Central memory CD8-positive, alpha-beta T cell (primary cell): ENCODE measurements at regions not wholly inside any gene's neighbourhood (a gene's known extent, or its start where the extent isn't known, plus 50 kb on each side); places are given as distances from the start of the nearest gene placed in this dataset.
"Not testable (repeated sequence)": the region's sequence is repeated elsewhere in the genome, so short reads cannot be mapped to it uniquely, and the experiment has no call there.

Experiments used
- ATAC-seq: fragments of 150-1000 bp; cut with Tn5 transposase; replicated peaks from 2 replicates; pipeline ENCODE4 v1.10.0; 2022; ENCODE audit warnings: mild to moderate bottlenecking, moderate FRiP score, moderate number of reproducible peaks; ENCODE audit not compliant: poor library complexity, severe bottlenecking; ENCODE audit errors: extremely low read depth
- DNase-seq, 2 donors: peaks; one replicate each; pipeline ENCODE4 v3.0.0; 2021; ENCODE audit warnings: low spot score in 2 of 2
- H3K27ac Mint-ChIP-seq: one replicate; pipeline ENCODE4 v1.8.0; 2022; ENCODE audit warnings: low read depth, mild to moderate bottlenecking, moderate library complexity, mixed read lengths
- H3K27me3 Mint-ChIP-seq: one replicate; pipeline ENCODE4 v1.8.0; 2022; ENCODE audit warnings: mixed read lengths
- H3K36me3 Mint-ChIP-seq: one replicate; pipeline ENCODE4 v1.8.0; 2022; ENCODE audit warnings: mild to moderate bottlenecking, moderate library complexity, mixed read lengths; ENCODE audit not compliant: insufficient read depth
- H3K4me1 Mint-ChIP-seq: one replicate; pipeline ENCODE4 v1.8.0; 2022; ENCODE audit warnings: mixed read lengths
- H3K4me3 Mint-ChIP-seq: one replicate; pipeline ENCODE4 v1.8.0; 2022; ENCODE audit warnings: mild to moderate bottlenecking, moderate library complexity, mixed read lengths
- H3K9me3 Mint-ChIP-seq: one replicate; pipeline ENCODE4 v1.8.0; 2022; ENCODE audit warnings: mixed read lengths

DNA sequence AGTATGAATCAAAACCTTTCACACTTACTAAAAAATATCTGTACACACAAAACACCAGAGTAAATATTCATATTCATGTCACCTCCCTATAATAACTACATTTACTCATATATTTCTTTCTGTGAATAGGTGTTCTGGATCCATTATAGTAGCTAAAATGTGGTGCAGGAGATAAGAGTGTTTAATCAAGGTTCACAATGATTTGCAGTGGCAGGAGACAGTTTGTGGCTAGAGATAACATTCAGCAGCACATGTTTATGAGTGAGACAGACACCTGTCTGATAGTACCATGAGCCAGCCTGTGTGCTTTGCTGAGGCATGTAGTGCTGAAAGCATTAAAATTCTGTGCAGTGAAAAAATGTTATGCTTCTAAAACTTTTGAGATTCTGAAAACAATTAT is 410.3 kb downstream of the SRGAP2C start:
- no peak for DNase-seq
- ATAC-seq, result no peak
- Mint-ChIP-seq H3K4me1 (peaks cover 5% of the 10 kb centered on the region), H3K9me3 (no peaks in the 10 kb centered on the region), H3K4me3 (no peak overlapping the region), H3K27ac (no peak overlapping the region), H3K36me3 (no peaks in the 10 kb centered on the region), H3K27me3 (no peaks in the 10 kb centered on the region)

DNA sequence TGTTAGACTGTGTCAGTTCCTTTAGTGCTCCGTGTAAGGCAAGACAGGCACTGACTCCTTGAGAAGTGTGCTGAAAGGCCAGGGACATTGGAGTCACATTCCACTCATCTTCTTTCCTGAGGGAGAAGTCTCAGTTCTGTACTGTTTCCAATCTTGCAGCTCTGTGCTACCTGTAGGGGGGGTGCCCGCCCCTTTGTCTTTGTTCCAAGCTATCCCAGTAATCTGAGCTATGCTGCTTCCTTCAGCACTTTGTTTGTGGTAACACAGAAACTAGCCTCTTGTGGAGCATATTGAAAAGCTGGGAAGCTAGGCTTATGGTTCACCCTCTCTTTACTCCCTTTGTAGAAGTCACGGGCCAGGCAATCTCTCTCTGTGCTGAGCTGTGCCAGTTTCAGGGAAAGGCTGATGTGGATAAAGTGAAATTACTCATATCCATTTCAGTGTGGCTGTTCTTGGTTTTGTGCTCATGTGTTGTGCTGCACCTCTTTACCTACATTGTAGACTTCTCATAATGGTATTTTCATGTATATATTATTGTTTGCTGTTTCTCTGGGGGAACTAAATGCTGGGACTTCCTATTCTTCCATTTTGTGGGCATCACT is 420.2 kb downstream of the SRGAP2C start:
- DNase-seq, ATAC-seq, H3K27ac Mint-ChIP-seq, H3K36me3 Mint-ChIP-seq, H3K27me3 Mint-ChIP-seq, H3K4me3 Mint-ChIP-seq, H3K4me1 Mint-ChIP-seq: not testable (repeated sequence)
- peaks cover 11% of the 10 kb centered on the region for H3K9me3 Mint-ChIP-seq

DNA sequence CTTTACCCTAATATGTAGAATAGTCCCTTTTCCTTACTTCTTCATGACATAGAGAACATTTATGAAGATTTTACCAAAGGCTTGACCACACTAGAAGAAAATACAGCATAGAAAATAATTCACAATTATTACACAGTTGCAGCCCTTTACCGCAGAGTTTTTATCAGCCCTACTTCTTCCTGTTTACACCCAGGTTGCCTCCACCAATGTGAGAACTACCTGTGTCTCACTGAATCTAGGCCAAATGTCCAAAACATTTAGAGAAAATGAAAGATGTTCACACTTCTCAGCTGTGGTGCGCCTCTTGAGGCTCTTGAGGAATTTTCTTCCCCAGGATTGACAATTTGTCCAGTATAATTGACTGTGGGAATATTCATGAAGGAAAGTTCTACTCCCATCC is 422.7 kb downstream of the SRGAP2C start:
- not testable (repeated sequence) for H3K4me3 Mint-ChIP-seq, DNase-seq, H3K36me3 Mint-ChIP-seq, H3K4me1 Mint-ChIP-seq, H3K9me3 Mint-ChIP-seq, H3K27me3 Mint-ChIP-seq
- peak overlapping the region; percentile 62 for H3K27ac Mint-ChIP-seq
- peak; percentile 87 for ATAC-seq
